ENCODE measurements at regions not wholly inside any gene's neighbourhood (a gene's known extent, or its start where the extent isn't known, plus 50 kb on each side); places are given as distances from the start of the nearest gene placed in this dataset.

GRCh38 chr17:52537421-52537820, 378.9 kb upstream of the CA10 start (continued):
- no peak for TF ChIP-seq MAFG (CRISPR knock-in tag; IDR thresholded peaks at IDR 0.05)

- peaks cover 82% of the 10 kb centered on the region for H3K9me3 ChIP-seq (ENCODE audit: low read length)
- H3K27ac ChIP-seq (ENCODE audit: extremely low read length, insufficient read depth, low read length): no peak overlapping the region
- H3K79me2 ChIP-seq (ENCODE audit: insufficient read depth, low read length): no peaks in the 10 kb centered on the region
- H2AFZ ChIP-seq (ENCODE audit: low read length): no peak overlapping the region
- H4K20me1 ChIP-seq (ENCODE audit: insufficient read depth, low read length): no peaks in the 10 kb centered on the region
- WGBS (ENCODE audit: low lambda C conversion rate): 5% methylated on average over 3 of the region's 4 CpGs
- DNase-seq (ENCODE audit: low spot score) (no peak), FAIRE-seq (no peak), ATAC-seq (no peak)
- ChIA-PET CTCF (ENCODE audit: low intra/inter-chr PET ratio, low total read pairs) (no interaction called here), POLR2A (no interaction called here)
- H3K4me1 ChIP-seq (ENCODE audit: insufficient read depth, low read length): no peaks in the 10 kb centered on the region
- H3K36me3 ChIP-seq (replicated peaks in 1 of 2; ENCODE audit: control insufficient read depth in 1 of 2, insufficient read depth in 2 of 2, low read length in 2 of 2): no peaks in the 10 kb centered on the region
- H3K9ac ChIP-seq (ENCODE audit: insufficient read depth, low read depth, low read length): no peak overlapping the region
- no peak overlapping the region for H3K4me2 ChIP-seq (ENCODE audit: low read depth, low read length)
- BruUV-seq (replicated peaks): no TSS peak
- in situ Hi-C loops (cut with HindIII; ENCODE audit: extremely low pct_ligation_motif_present, low pct_unique_long_range_greater_than_20kb): no loop called here
- no peak overlapping the region for H3K4me3 ChIP-seq (replicated peaks in 1 of 3; ENCODE audit: insufficient read depth in 1 of 3, low read depth in 2 of 3, low read length in 3 of 3)
- no peaks in the 10 kb centered on the region for H3K27me3 ChIP-seq (ENCODE audit: control insufficient read depth in 1 of 2, insufficient read depth in 2 of 2, low read length in 2 of 2)
- TF ChIP-seq FOXM1 (CRISPR knock-in tag; IDR thresholded peaks at IDR 0.05): no peak
- TF ChIP-seq SP5 (CRISPR knock-in tag; IDR thresholded peaks at IDR 0.05; ENCODE audit: borderline replicate concordance, low read depth): no peak
- no peak for TF ChIP-seq ZNF280B (CRISPR knock-in tag; IDR thresholded peaks at IDR 0.05; ENCODE audit: borderline replicate concordance)
- TF ChIP-seq SALL1 (CRISPR knock-in tag; IDR thresholded peaks at IDR 0.05): no peak
- TF ChIP-seq ZKSCAN5 (CRISPR knock-in tag; IDR thresholded peaks at IDR 0.05): no peak
- intact Hi-C loops (cut with micrococcal nuclease; ENCODE audit: unreplicated experiment): no loop called here
Observed at GRCh38 chr17:52536489-52536888, 378.0 kb upstream of the CA10 start.

GRCh38 chr17:52532373-52532772, 373.9 kb upstream of the CA10 start:
- Histone ChIP-seq H3K4me2 (ENCODE audit: low read depth, low read length) (no peak overlapping the region), H3K27ac (ENCODE audit: extremely low read length, insufficient read depth, low read length) (no peak overlapping the region), H3K4me3 (replicated peaks in 1 of 3; ENCODE audit: insufficient read depth in 1 of 3, low read depth in 2 of 3, low read length in 3 of 3) (no peak overlapping the region), H3K27me3 (ENCODE audit: control insufficient read depth in 1 of 2, insufficient read depth in 2 of 2, low read length in 2 of 2) (no peaks in the 10 kb centered on the region), H3K9ac (ENCODE audit: insufficient read depth, low read depth, low read length) (no peak overlapping the region), H4K20me1 (ENCODE audit: insufficient read depth, low read length) (no peaks in the 10 kb centered on the region), H3K79me2 (ENCODE audit: insufficient read depth, low read length) (no peaks in the 10 kb centered on the region), H3K4me1 (ENCODE audit: insufficient read depth, low read length) (no peaks in the 10 kb centered on the region), H2AFZ (ENCODE audit: low read length) (no peak overlapping the region), H3K36me3 (replicated peaks in 1 of 2; ENCODE audit: control insufficient read depth in 1 of 2, insufficient read depth in 2 of 2, low read length in 2 of 2) (no peaks in the 10 kb centered on the region), H3K9me3 (ENCODE audit: low read length) (peaks cover 73% of the 10 kb centered on the region)
- intact Hi-C loops (cut with micrococcal nuclease; ENCODE audit: unreplicated experiment): no loop called here
- ChIA-PET POLR2A (no interaction called here), CTCF (ENCODE audit: low intra/inter-chr PET ratio, low total read pairs) (no interaction called here)
- no peak for FAIRE-seq
- no peak for ATAC-seq
- DNase-seq (ENCODE audit: low spot score): no peak
- TF ChIP-seq ZNF292 (CRISPR knock-in tag; IDR thresholded peaks at IDR 0.05; ENCODE audit: borderline replicate concordance, low read depth) (no peak), THAP9 (CRISPR knock-in tag; IDR thresholded peaks at IDR 0.05; ENCODE audit: borderline replicate concordance) (no peak)
- WGBS (ENCODE audit: low lambda C conversion rate): 5% methylated on average over 4 of the region's 4 CpGs
- BruUV-seq (replicated peaks): no TSS peak
- in situ Hi-C loops (cut with HindIII; ENCODE audit: extremely low pct_ligation_motif_present, low pct_unique_long_range_greater_than_20kb): no loop called here

All from HepG2 (cell line).